ENCODE measurements at regions not wholly inside any gene's neighbourhood (a gene's known extent, or its start where the extent isn't known, plus 50 kb on each side); places are given as distances from the start of the nearest gene placed in this dataset.
"Not testable (repeated sequence)": the region's sequence is repeated elsewhere in the genome, so short reads cannot be mapped to it uniquely, and the experiment has no call there.

GRCh38 chrX:153266140-153266539, 55.4 kb downstream of the PNMA6F start:
- not testable (repeated sequence) for DNase-seq

GRCh38 chrX:153260468-153260867, 61.1 kb downstream of the PNMA6F start:
- DNase-seq = not testable (repeated sequence)

- not testable (repeated sequence) for DNase-seq
Observed at GRCh38 chrX:153253239-153253638, 68.3 kb downstream of the PNMA6F start.

DNA sequence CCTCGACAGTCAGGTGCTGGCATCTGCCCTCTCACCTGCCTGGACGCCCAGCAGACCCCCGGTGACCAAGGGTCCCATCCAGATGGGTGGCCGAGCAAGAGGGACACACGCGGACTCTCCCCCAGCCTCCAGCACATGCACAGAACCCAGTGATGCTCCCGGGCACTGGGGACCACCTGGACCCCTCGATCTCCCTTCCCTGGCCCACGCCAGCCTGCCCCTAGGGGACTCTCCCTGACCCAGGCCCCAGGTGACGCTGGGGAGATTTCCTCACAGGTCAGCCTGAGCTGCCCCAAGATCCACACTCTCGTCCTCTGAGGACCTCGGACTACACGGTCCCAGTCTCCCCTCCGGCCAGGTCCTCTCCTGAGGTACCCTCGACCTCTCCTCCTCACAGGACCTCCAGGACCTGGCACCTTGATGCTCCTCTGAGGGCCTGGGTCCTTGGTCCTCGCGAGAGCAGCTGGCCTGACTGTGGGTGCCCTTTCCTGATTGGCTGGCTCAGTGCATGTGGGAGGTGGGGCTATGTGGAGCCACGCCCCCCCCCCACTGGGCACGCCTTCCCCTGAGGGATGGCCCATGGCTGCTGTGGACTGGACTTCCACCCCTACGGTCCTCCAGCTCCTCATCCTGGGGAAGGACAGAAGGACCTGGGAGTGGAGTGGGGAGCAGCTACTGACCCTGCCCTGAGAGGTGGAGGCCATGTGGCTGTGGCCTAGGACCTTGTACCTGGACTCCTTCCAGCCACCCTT, 69.0 kb downstream of the PNMA6F start:
- DNase-seq = not testable (repeated sequence)

- DNase-seq = not testable (repeated sequence)
Observed at GRCh38 chrX:153251952-153252351, 69.6 kb downstream of the PNMA6F start.

DNA sequence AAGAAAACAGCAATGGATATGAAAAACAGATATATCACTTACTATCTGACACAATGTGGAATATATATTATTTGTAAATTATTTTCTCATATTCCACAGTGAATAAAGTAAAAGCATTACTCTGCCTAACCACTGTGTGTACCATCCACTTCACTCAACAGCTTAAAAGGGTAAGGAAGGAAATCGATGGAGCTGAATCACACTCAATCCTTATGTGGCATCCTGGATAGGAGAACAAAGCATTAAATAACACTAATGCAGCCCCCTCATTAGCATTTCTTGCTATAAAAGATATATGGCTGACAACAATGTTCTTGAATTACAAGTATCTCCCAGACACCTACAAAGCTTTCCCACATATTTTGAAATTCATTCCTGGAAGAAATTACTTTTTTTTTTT, 70.8 kb downstream of the PNMA6F start:
- DNase-seq = not testable (repeated sequence)

DNA sequence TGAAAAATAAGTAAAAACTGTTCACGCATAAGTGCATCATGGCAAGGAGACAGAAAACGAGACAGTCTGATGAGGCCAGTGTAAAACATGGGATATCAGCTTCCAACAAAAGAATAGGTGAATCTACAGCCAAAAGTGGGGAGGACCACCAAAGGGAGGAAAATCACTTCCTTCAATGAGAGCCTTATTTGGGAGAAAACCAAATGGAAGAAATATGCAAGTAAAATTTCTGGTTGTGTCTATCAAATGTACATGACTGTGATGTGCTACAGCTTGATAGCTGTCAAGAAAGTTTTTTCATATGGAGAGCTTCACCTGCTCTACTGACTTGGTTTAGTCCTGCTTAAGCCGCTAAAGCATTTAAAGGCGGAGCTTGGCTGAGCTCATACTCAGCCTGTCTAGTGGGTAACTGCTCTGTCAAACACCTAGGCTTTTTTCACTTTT, 66.2 kb downstream of the MAGEA1 start:
- DNase-seq = peak; percentile 33

GRCh38 chrX:153244767-153245166, 65.7 kb downstream of the MAGEA1 start:
- no peak for DNase-seq

- no peak for DNase-seq
Observed at GRCh38 chrX:153238361-153238760, 59.3 kb downstream of the MAGEA1 start.

Measured in NCI-H2029 treated with DMSO at 0.1 percent for 48 hours (cell line).